ENCODE measurements at regions not wholly inside any gene's neighbourhood (a gene's known extent, or its start where the extent isn't known, plus 50 kb on each side); places are given as distances from the start of the nearest gene placed in this dataset.
"Not testable (repeated sequence)": the region's sequence is repeated elsewhere in the genome, so short reads cannot be mapped to it uniquely, and the experiment has no call there.

- H3K27me3 ChIP-seq (ENCODE audit: insufficient read depth); H3K4me2 ChIP-seq; H3K4me1 ChIP-seq (ENCODE audit: control insufficient read depth in 1 of 2, insufficient read depth in 2 of 2, low read depth in 1 of 2, low read length in 1 of 2); H3K9ac ChIP-seq; H2AFZ ChIP-seq (ENCODE audit: low read depth); H4K20me1 ChIP-seq (ENCODE audit: insufficient read depth); DNase-seq; H3K36me3 ChIP-seq (replicated peaks in 1 of 2; ENCODE audit: control insufficient read depth in 1 of 2, insufficient read depth in 2 of 2, low read length in 1 of 2); POLR2A ChIA-PET; CTCF ChIA-PET; H3K27ac ChIP-seq (ENCODE audit: low read depth in 2 of 2, low read length in 1 of 2); H3K4me3 ChIP-seq (ENCODE audit: low read depth in 2 of 2, low read length in 1 of 2); H3K79me2 ChIP-seq (ENCODE audit: insufficient read depth); H3K9me3 ChIP-seq; H3F3A ChIP-seq (replicated peaks; ENCODE audit: insufficient read depth); H3K9me2 ChIP-seq: not testable (repeated sequence)
- 96% methylated on average over 13 of the region's 31 CpGs for WGBS (ENCODE audit: low lambda C conversion rate)
Observed at GRCh38 chr1:149638901-149639658, 55.4 kb downstream of the PPIAL4C start.

DNA sequence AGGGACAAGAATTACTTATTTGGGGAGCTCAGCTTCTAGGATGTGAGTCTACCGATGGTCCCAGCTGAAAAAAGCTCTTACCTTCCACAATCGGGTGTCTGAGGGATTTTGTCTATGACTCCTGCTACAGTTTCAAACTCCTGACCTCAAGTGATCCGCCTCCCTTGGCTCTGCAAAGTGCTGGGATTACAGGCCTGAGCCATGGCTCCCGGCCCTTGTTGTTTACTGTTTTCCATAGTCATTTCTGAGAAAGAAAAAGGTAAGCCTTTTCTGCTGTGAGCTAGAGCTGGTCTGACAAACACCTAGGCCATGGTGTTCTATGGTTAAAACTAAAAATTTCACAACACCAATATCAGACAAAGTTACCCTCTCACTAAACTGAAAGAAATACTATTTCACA is 57.5 kb downstream of the PPIAL4C start:
- H3K36me3 ChIP-seq (replicated peaks in 1 of 2; ENCODE audit: control insufficient read depth in 1 of 2, insufficient read depth in 2 of 2, low read length in 1 of 2); DNase-seq; POLR2A ChIA-PET; CTCF ChIA-PET; H3K4me1 ChIP-seq (ENCODE audit: control insufficient read depth in 1 of 2, insufficient read depth in 2 of 2, low read depth in 1 of 2, low read length in 1 of 2); H3K9me3 ChIP-seq; H3K9ac ChIP-seq; H3K4me2 ChIP-seq; H3K4me3 ChIP-seq (ENCODE audit: low read depth in 2 of 2, low read length in 1 of 2); H4K20me1 ChIP-seq (ENCODE audit: insufficient read depth); H3K79me2 ChIP-seq (ENCODE audit: insufficient read depth); H3K27me3 ChIP-seq (ENCODE audit: insufficient read depth); H3F3A ChIP-seq (replicated peaks; ENCODE audit: insufficient read depth); H3K27ac ChIP-seq (ENCODE audit: low read depth in 2 of 2, low read length in 1 of 2); H2AFZ ChIP-seq (ENCODE audit: low read depth); H3K9me2 ChIP-seq: not testable (repeated sequence)
- 67% methylated on average over 4 of the region's 4 CpGs for WGBS (ENCODE audit: low lambda C conversion rate)

- H3F3A ChIP-seq (replicated peaks; ENCODE audit: insufficient read depth); CTCF ChIA-PET; H3K27me3 ChIP-seq (ENCODE audit: insufficient read depth); H3K4me1 ChIP-seq (ENCODE audit: control insufficient read depth in 1 of 2, insufficient read depth in 2 of 2, low read depth in 1 of 2, low read length in 1 of 2); H3K36me3 ChIP-seq (replicated peaks in 1 of 2; ENCODE audit: control insufficient read depth in 1 of 2, insufficient read depth in 2 of 2, low read length in 1 of 2); POLR2A ChIA-PET; DNase-seq; H3K4me2 ChIP-seq; H3K79me2 ChIP-seq (ENCODE audit: insufficient read depth); H3K9me2 ChIP-seq; H3K9ac ChIP-seq; H2AFZ ChIP-seq (ENCODE audit: low read depth); H3K27ac ChIP-seq (ENCODE audit: low read depth in 2 of 2, low read length in 1 of 2); H4K20me1 ChIP-seq (ENCODE audit: insufficient read depth); H3K4me3 ChIP-seq (ENCODE audit: low read depth in 2 of 2, low read length in 1 of 2); H3K9me3 ChIP-seq: not testable (repeated sequence)
- 63% methylated on average over 1 of the region's 1 CpG for WGBS (ENCODE audit: low lambda C conversion rate)
Observed at GRCh38 chr1:149644818-149645217, 61.2 kb downstream of the PPIAL4C start.

DNA sequence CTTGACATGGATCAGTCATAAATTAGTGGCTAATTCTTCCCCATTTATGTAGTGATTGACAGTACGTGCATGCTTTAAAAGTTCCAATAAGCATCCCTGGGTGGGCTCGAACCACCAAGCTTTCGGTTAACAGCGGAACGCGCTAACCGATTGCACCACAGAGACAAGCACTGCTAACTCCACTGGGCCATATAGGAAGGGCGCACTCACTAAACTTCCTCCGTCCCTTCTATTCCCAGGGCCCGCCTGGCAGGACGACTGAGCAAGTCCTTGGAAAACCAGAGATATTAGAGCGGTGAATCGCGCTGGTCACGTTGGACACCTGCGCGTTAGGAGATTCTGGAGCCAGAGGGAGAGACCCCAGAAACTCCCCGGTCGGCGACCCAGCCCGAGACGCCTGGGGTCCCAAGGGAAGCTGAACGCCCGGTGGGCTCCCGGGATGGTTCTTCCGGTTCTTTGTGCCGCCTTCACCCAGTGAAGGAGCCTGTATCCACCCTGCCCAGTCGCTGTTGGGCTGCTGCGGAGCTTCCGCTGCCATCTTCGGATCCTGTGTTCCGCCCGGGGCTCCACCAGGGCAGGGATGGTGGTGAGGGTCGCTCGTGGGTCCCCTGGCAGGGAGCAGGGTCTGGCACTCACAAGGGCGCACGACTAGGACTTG is 62.8 kb downstream of the PPIAL4C start:
- CTCF ChIA-PET; H3K9ac ChIP-seq; H3F3A ChIP-seq (replicated peaks; ENCODE audit: insufficient read depth); H3K27me3 ChIP-seq (ENCODE audit: insufficient read depth); H3K9me2 ChIP-seq; H3K79me2 ChIP-seq (ENCODE audit: insufficient read depth); H3K9me3 ChIP-seq; POLR2A ChIA-PET; H3K36me3 ChIP-seq (replicated peaks in 1 of 2; ENCODE audit: control insufficient read depth in 1 of 2, insufficient read depth in 2 of 2, low read length in 1 of 2); H2AFZ ChIP-seq (ENCODE audit: low read depth); H4K20me1 ChIP-seq (ENCODE audit: insufficient read depth); H3K4me3 ChIP-seq (ENCODE audit: low read depth in 2 of 2, low read length in 1 of 2); DNase-seq; H3K27ac ChIP-seq (ENCODE audit: low read depth in 2 of 2, low read length in 1 of 2); H3K4me1 ChIP-seq (ENCODE audit: control insufficient read depth in 1 of 2, insufficient read depth in 2 of 2, low read depth in 1 of 2, low read length in 1 of 2); H3K4me2 ChIP-seq: not testable (repeated sequence)
- 32% methylated on average over 14 of the region's 37 CpGs for WGBS (ENCODE audit: low lambda C conversion rate)

DNA sequence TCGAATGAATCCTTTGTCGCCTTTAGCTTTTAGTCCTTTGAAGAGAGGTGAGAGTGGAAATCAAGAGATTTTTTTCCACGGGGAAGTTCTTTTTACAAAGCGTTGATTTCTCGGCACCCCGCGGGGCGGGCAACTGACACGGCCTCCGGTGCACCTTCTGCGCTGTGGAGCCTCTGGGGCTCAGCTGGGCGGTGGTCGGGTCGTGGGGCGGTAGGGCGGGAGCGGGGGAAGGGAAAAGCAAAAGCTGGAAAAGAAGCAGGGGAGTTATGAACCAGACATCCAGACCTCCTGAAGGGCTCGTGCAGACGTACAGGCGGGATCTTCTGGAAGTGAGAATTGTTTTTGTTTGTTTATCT is 63.3 kb downstream of the PPIAL4C start:
- WGBS (ENCODE audit: low lambda C conversion rate) = 59% methylated on average over 19 of the region's 20 CpGs
- H3K4me2 ChIP-seq; H3K9ac ChIP-seq; H3F3A ChIP-seq (replicated peaks; ENCODE audit: insufficient read depth); DNase-seq; POLR2A ChIA-PET; H2AFZ ChIP-seq (ENCODE audit: low read depth); H4K20me1 ChIP-seq (ENCODE audit: insufficient read depth); H3K79me2 ChIP-seq (ENCODE audit: insufficient read depth); H3K27me3 ChIP-seq (ENCODE audit: insufficient read depth); H3K4me3 ChIP-seq (ENCODE audit: low read depth in 2 of 2, low read length in 1 of 2); H3K4me1 ChIP-seq (ENCODE audit: control insufficient read depth in 1 of 2, insufficient read depth in 2 of 2, low read depth in 1 of 2, low read length in 1 of 2); H3K9me2 ChIP-seq; H3K36me3 ChIP-seq (replicated peaks in 1 of 2; ENCODE audit: control insufficient read depth in 1 of 2, insufficient read depth in 2 of 2, low read length in 1 of 2); H3K27ac ChIP-seq (ENCODE audit: low read depth in 2 of 2, low read length in 1 of 2); H3K9me3 ChIP-seq; CTCF ChIA-PET: not testable (repeated sequence)

DNA sequence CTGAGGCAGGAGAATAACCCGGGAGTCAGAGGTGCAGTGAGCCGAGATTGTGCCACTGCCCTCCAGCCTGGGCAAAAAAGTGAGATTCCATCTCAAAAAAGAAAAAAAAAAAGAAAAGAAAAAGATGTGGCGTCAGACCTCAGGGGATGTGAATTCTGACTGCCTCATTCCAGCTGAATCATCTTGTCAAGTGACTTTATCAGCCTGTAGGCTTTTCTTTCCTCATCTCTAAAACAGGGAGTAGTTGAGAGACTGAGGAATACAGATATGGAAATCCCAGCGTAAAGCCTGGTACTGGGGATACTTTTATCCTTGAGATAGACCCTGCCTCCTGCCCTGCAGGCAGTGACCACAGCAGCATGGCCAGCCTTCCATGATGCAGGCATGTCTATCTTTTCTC is 74.1 kb downstream of the PPIAL4C start:
- H3K9me3 ChIP-seq; H3K27ac ChIP-seq (ENCODE audit: low read depth in 2 of 2, low read length in 1 of 2); DNase-seq; POLR2A ChIA-PET; H4K20me1 ChIP-seq (ENCODE audit: insufficient read depth); H3K4me1 ChIP-seq (ENCODE audit: control insufficient read depth in 1 of 2, insufficient read depth in 2 of 2, low read depth in 1 of 2, low read length in 1 of 2); H3K9me2 ChIP-seq; H3K9ac ChIP-seq; H3K4me3 ChIP-seq (ENCODE audit: low read depth in 2 of 2, low read length in 1 of 2); H3K79me2 ChIP-seq (ENCODE audit: insufficient read depth); H2AFZ ChIP-seq (ENCODE audit: low read depth); H3F3A ChIP-seq (replicated peaks; ENCODE audit: insufficient read depth); H3K27me3 ChIP-seq (ENCODE audit: insufficient read depth); H3K4me2 ChIP-seq; CTCF ChIA-PET; H3K36me3 ChIP-seq (replicated peaks in 1 of 2; ENCODE audit: control insufficient read depth in 1 of 2, insufficient read depth in 2 of 2, low read length in 1 of 2): not testable (repeated sequence)
- 22% methylated on average over 4 of the region's 4 CpGs for WGBS (ENCODE audit: low lambda C conversion rate)

Measured in SK-N-SH (cell line).